GM18508 (cell line): ENCODE measurements at regions not wholly inside any gene's neighbourhood (a gene's known extent, or its start where the extent isn't known, plus 50 kb on each side); places are given as distances from the start of the nearest gene placed in this dataset.
"Not testable (repeated sequence)": the region's sequence is repeated elsewhere in the genome, so short reads cannot be mapped to it uniquely, and the experiment has no call there.

ENCODE experiments used
- ATAC-seq: cut with Tn5 transposase; IDR thresholded peaks from one replicate; pipeline ENCODE4 v1.9.1; 2021; ENCODE audit warnings: moderate number of reproducible peaks; ENCODE audit not compliant: insufficient read depth, unreplicated experiment

- ATAC-seq: no peak
These were observed 114.4 kb upstream of the ZC3H12A start for GRCh38 chr1:37360011-37360410.

GRCh38 chr1:37362594-37363385 lies 111.6 kb upstream of the ZC3H12A start:
- ATAC-seq: no peak

- no peak for ATAC-seq
These were observed 110.8 kb upstream of the ZC3H12A start for GRCh38 chr1:37363535-37363934.

- not testable (repeated sequence) for ATAC-seq
These were observed 105.6 kb upstream of the ZC3H12A start for GRCh38 chr1:37368665-37369315.

GRCh38 chr1:37372302-37372701 lies 102.1 kb upstream of the ZC3H12A start:
- no peak for ATAC-seq

- no peak for ATAC-seq
These were observed 101.7 kb upstream of the ZC3H12A start for GRCh38 chr1:37372711-37373110.

- ATAC-seq: no peak
These were observed 101.0 kb upstream of the ZC3H12A start for GRCh38 chr1:37373413-37373812.

GRCh38 chr1:37380546-37380945 lies 93.8 kb upstream of the ZC3H12A start:
- ATAC-seq: not testable (repeated sequence)

GRCh38 chr1:37387854-37388253 lies 86.5 kb upstream of the ZC3H12A start:
- ATAC-seq: no peak

GRCh38 chr1:37389327-37389726 lies 85.1 kb upstream of the ZC3H12A start:
- no peak for ATAC-seq

- ATAC-seq: no peak
These were observed 83.0 kb upstream of the ZC3H12A start for GRCh38 chr1:37391211-37392011.

- no peak for ATAC-seq
These were observed 82.3 kb upstream of the ZC3H12A start for GRCh38 chr1:37392051-37392450.

- no peak for ATAC-seq
These were observed 80.9 kb upstream of the ZC3H12A start for GRCh38 chr1:37393173-37394120.

GRCh38 chr1:37394574-37395464 lies 79.6 kb upstream of the ZC3H12A start:
- no peak for ATAC-seq

- no peak for ATAC-seq
These were observed 76.3 kb upstream of the ZC3H12A start for GRCh38 chr1:37398096-37398495.

GRCh38 chr1:37399205-37399604 lies 75.2 kb upstream of the ZC3H12A start:
- ATAC-seq: no peak

GRCh38 chr1:37399830-37400464 lies 74.4 kb upstream of the ZC3H12A start:
- ATAC-seq: no peak

GRCh38 chr1:37400466-37401225 lies 73.7 kb upstream of the ZC3H12A start:
- no peak for ATAC-seq
